GM12864 (cell line): ENCODE measurements at regions not wholly inside any gene's neighbourhood (a gene's known extent, or its start where the extent isn't known, plus 50 kb on each side); places are given as distances from the start of the nearest gene placed in this dataset.

Source experiments
- DNase-seq: peaks from one replicate; pipeline ENCODE4 v3.0.0-alpha.2; 2011; ENCODE audit warnings: low read depth
- H3K4me3 ChIP-seq: 2 replicates; pipeline ENCODE4 v1.5.1; 2011; ENCODE audit warnings: mild to moderate bottlenecking, low read depth, low read length, control low read depth
- CTCF ChIP-seq: IDR thresholded peaks from 2 replicates; pipeline ENCODE4 v1.5.1; 2011; ENCODE audit warnings: low read depth, mild to moderate bottlenecking, moderate library complexity, low read length, control low read depth, inconsistent platforms; ENCODE audit errors: missing control alignments

DNA sequence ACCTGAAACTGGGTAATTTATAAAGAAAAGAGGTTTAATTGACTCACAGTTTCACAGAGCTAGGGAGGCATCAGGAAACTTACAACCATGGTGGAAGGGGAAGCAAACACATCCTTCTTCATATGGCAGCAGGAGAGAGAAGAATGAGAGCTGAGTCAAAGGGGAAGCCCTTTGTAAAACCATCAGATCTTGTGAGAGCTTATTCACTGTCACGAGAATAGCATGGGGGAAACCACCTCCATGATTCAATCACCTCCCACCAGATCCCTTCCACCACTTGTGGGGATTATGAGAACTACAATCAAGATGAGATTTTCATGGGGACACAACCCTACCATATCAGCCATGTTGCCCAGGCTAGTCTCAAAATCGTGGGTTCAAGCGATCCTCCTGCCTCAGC lies 143.4 kb downstream of the FGF18 start:
- TF ChIP-seq CTCF = no peak
- H3K4me3 ChIP-seq = no peak overlapping the region
- DNase-seq = no peak

GRCh38 chr5:171568389-171568788 lies 148.9 kb downstream of the FGF18 start:
- DNase-seq = no peak
- no peak overlapping the region for H3K4me3 ChIP-seq
- TF ChIP-seq CTCF = no peak

DNA sequence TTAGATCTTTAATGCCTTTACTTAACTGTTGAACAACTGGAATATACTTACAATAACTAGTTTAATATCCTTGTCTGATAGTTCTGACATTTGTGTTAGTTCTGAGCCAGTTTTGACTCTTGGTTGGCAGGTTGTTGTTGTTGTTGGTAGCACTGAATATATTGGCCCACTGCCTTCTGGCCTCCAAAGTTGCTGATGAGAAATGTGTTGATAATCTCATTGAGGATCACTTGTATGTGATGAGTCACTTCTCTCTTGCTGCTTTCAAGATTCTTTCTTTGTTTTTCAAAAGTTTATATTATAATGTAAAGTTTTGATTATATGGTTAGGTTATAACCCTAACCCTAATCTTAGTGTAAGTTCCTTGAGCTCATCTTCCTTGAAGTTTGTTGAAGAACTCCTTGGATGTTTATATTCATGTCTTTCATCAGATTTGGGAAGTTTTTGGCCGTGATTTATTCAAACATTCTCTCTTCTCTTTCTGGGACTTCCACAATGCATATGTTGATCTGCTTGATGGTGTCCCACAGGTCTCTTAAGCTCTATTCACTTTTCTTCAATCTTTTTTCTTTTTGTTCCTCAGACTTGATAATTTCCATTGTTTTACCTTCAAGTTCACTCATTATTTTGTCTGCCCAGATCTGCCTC lies 149.7 kb downstream of the FGF18 start:
- no peak for TF ChIP-seq CTCF
- DNase-seq = no peak
- H3K4me3 ChIP-seq = no peak overlapping the region

DNA sequence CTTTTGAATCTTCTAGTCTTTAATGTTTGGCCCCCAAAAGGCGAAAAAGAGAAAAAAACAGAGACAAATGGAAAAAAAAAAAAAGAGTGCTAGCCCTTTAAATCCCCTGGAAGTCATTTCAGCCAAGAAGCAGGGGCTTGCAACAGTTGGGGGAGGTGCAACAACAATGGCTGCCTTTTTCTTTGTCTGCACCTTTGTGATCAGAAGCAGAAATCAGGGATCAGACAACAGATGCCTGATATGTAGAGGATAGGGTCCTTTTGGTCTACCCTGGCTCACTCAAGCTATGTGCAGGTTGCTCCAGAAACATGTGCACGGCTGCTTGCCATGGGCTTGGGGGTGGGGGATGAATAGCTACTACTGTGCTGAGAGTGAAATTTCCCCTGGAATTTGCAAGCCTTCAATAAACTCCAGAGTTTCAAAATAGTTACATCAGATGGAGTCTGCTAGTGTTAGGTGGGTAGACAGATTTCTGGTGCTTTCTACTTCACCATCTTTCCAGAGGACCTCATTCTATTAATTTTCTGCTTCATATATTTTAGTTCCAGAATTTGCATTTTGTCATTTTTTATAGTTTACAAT lies 150.9 kb downstream of the FGF18 start:
- no peak overlapping the region for H3K4me3 ChIP-seq
- TF ChIP-seq CTCF = no peak

DNA sequence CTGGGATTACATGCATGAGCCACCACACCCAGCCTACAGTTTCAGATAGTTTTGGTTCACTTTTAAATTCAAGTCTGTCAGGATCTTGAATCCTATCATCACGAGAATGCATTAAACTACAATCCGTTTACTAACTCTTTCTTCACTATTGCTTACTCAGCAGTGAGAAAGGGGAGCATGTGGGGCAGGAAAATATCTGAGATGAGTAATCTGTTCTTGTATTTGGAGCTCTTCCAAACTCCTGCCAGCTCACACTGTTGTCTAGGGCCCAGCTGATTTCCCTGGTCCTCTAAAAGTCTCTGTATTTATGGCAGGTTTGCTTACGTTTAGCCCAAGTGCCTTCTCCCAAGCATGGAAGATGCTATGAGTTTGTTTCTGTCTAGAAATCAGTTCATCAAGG lies 152.2 kb downstream of the FGF18 start:
- TF ChIP-seq CTCF = no peak
- no peak for DNase-seq

More for the DNA sequence above, 150.9 kb downstream of the FGF18 start:
- DNase-seq = no peak

DNA sequence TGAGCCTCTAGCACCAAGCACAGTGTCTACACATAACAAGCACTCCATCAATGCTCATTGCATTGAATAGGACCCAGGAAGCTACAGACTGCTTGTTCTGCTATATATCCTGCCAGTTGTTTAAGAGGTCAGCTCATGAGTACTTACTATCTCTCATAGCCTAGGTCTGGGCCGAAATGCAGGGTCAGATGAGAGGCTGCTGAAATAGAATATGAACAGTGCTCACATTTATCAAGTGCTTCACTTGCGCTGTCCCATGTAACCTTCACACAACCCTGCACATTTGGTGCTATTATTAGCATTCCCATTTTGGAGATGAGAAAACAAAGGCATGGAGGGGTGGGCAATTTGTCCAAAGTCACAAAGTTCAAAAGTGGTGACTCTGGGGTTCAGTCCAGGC lies 153.6 kb downstream of the FGF18 start:
- H3K4me3 ChIP-seq = no peak overlapping the region
- no peak for DNase-seq
- TF ChIP-seq CTCF = no peak

More for the DNA sequence above, 152.2 kb downstream of the FGF18 start:
- no peak overlapping the region for H3K4me3 ChIP-seq

GRCh38 chr5:171573451-171574225 lies 154.2 kb downstream of the FGF18 start:
- DNase-seq = no peak
- H3K4me3 ChIP-seq = no peak overlapping the region
- TF ChIP-seq CTCF = no peak
